ENCODE measurements at regions not wholly inside any gene's neighbourhood (a gene's known extent, or its start where the extent isn't known, plus 50 kb on each side); places are given as distances from the start of the nearest gene placed in this dataset.

GRCh38 chr18:42525905-42526304 lies 570.9 kb downstream of the PIK3C3 start:
- TF ChIP-seq POLR2A (IDR thresholded peaks at IDR 0.05) (no peak), CTCF (IDR thresholded peaks at IDR 0.05 in 8 of 11, conservative IDR thresholded peaks at IDR 0.05 in 3 of 11) (no peak)

Measured in spleen (tissue), 7 donors.